ENCODE measurements at regions not wholly inside any gene's neighbourhood (a gene's known extent, or its start where the extent isn't known, plus 50 kb on each side); places are given as distances from the start of the nearest gene placed in this dataset.
"Not testable (repeated sequence)": the region's sequence is repeated elsewhere in the genome, so short reads cannot be mapped to it uniquely, and the experiment has no call there.

- no peak for DNase-seq
These were observed 97.2 kb upstream of the ZNF536 start for GRCh38 chr19:30274987-30275386.

DNA sequence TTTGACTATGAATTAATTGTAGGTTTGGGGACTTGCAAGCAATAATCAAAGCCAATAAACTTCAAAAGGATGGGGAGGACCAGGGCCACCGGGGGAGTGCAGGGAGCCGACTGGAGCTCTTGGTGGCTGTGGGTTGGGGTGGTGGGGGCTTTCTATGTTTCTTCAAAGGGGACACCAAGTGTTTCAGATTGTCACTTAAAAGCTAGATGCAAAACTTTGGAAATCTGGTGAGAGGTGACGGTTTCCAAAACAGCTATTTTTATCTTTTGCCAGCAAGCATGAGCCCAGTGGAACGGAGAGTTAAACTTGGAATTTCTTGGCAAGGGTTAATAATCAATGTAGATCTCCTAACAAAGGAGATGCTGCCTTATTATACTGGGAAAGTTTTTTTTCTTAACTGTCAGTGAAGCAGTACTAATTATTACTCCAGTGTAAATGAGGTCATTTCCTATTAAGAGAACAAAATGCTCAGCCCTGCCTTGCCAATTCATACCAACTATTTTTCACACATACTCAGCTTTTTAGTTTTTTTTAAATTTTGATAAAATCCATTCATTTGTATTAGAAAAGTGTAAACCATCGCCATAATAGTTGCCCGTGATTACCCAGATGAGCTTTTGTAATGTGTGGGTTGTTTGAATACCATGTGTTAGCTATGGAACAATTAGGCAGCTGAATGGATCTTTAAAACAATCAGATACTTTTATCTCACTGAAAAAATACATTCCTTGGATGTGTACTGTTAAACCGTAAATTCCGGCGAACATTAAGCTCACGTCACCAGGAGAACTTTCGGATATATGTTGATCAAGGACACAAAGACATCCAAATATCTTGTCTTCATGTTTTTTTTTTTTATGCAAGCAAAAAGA lies 95.9 kb upstream of the ZNF536 start:
- no peak for DNase-seq

DNA sequence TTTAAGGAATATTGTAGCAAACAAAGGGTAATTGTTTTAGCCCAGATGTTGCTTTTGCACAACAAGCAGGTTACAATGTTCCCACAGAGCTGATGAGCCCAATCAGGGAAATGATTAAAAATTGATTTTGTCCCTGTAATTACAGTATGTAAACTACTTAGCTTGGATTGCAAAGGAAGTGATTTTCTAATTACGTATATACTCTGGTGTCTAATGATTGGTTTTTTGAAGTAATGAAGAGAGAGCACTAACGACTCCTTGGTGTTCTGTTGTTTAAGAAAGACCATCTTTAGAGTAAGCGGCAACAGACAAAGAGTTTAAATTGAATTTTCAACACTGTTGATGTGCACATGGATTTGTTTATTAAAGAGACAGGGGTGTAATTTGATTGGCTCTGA lies 95.3 kb upstream of the ZNF536 start:
- no peak for DNase-seq

DNA sequence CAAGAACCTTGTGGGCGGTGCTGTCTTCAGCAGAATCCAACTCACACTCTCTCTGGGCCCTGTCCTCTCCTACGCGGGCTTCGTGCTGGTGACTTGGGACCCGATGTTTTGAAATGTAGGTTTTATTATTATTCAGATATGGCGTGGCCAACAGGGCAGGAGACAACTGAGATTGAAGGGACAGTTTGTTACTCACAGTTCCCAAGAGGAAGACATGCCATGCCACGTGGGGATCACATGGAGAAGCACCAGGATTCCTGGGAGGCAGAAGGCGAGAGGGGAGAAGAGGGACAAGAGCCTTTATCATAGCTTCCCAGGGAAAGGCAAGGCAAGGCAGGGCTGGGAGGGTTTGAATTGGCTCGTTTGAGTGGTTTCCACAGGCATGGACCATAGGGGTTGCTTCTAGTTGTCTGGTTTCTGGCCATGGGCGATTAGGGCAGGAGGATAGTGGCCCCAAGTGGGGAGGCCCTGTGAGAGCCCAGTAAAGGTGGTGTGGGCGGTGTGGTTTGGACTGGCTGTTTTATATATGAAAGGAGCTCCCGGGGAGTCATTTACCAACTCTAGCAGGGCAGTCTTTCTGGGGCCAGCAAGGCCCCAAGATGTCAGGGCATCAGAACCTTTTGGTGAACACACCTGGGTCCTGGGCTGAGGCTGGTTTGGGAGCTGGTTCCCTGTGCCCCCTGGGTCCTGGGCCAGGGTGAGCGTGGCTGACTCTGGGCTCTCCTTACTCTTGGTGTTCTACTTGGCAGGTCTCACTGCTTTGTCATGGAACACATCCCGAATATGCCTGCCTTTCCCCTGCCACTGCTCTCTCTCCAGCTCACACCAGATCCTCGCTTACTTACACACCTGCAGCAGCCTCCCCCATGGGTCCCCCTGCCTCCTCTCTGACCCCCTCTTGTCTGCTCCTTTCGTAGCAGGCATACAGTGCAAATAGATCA lies 94.0 kb upstream of the ZNF536 start:
- no peak for DNase-seq

DNA sequence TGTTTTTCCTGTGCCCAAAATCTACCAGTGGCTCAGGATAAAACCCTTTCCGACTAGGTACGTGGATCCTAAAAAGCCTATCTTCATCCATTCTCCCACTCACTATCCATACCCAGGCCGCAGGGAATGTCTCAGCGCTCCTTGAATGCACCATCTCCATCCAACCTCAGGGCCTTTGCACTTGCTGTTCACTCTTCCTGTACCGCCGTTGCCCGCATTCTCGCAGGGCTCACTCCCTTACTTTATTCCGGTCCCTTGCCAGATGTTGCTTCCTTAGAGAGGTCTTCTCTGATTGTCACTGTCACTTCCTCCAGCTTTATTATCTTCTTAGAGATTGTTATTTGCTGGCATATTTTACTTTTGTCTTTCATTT lies 93.3 kb upstream of the ZNF536 start:
- no peak for DNase-seq

- DNase-seq, result no peak
These were observed 92.2 kb upstream of the ZNF536 start for GRCh38 chr19:30280018-30280417.

DNA sequence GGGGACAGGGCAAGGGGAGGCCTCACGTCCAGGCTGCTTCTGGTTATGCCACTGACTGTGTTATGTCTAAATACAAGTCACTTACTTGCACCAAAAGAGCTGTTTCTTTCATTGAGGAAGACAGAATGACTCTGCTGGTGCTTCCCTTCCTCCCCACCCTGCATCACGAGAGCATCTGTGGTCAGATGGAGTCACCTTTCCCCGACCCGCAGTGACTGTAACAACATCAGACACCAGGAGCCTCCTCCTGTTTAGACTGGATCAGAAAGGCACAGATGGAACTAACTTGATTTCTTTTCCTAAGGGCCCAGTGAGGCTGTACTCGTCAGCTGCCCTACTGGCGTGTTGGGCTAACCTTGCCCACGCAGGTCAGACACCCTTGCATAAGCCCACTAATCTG lies 90.3 kb upstream of the ZNF536 start:
- no peak for DNase-seq

DNA sequence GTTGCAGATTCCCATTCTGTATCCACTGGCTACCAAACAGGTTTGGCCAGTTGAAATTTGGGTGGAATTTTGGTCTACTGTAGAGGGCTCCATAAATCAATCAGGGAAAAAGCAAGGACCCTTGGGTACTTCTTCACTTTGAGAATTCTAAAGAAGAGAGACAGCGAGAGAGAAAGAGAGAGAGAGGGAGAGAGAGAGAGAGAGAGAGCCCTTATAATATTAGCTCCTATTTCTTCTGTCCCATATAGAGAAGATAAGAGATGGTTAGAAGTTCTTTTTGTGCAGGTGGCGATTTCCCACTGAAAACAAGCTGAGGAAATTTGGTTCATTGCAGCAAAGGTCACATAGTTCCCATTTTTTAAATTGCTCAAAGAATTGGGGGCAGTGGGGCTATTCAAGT lies 88.6 kb upstream of the ZNF536 start:
- no peak for DNase-seq

- no peak for DNase-seq
These were observed 88.0 kb upstream of the ZNF536 start for GRCh38 chr19:30284209-30284608.

GRCh38 chr19:30284885-30285284 lies 87.3 kb upstream of the ZNF536 start:
- no peak for DNase-seq

GRCh38 chr19:30286378-30286777 lies 85.8 kb upstream of the ZNF536 start:
- DNase-seq, result no peak

DNA sequence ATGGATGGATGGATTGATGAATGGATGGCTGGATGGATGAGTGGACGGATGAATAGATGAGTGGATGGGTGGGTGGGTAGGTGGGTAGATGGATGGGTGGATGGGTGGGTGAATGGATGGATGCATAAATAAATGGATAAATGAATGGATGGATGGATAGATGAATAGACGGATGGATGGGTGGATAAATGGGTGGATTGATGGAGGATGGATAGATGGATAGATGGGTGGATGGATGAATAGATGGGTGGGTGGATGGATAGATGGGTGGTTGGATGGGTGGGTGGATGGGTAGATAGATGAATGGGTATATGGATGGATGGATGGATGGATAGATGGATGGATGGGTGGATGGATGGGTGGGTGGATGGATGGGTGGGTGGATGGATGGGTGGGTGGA lies 84.9 kb upstream of the ZNF536 start:
- no peak for DNase-seq

GRCh38 chr19:30287973-30288372 lies 84.2 kb upstream of the ZNF536 start:
- no peak for DNase-seq

- DNase-seq, result peak in 1 of 3 donors; percentile 7
These were observed 83.3 kb upstream of the ZNF536 start for GRCh38 chr19:30288911-30289310.

- no peak for DNase-seq
These were observed 82.8 kb upstream of the ZNF536 start for GRCh38 chr19:30289336-30289735.

DNA sequence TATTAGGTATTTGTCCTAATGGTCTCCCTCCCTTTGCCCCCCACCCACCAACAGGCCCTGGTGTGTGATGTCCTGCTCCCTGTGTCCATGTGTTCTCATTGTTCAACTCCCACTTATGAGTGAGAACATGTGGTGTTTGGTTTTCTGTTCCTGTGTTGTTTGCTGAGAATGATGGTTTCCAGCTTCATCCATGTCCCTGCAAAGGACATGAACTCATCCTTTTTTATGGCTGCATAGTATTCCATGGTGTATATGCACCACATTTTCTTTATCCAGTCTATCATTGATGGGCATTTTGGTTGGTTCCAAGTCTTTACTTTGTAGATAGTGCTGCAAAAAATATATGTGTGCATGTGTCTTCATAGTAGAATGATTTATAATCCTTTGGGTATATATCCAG lies 81.4 kb upstream of the ZNF536 start:
- DNase-seq, result not testable (repeated sequence)

GRCh38 chr19:30293051-30293785 lies 79.0 kb upstream of the ZNF536 start:
- no peak for DNase-seq

DNA sequence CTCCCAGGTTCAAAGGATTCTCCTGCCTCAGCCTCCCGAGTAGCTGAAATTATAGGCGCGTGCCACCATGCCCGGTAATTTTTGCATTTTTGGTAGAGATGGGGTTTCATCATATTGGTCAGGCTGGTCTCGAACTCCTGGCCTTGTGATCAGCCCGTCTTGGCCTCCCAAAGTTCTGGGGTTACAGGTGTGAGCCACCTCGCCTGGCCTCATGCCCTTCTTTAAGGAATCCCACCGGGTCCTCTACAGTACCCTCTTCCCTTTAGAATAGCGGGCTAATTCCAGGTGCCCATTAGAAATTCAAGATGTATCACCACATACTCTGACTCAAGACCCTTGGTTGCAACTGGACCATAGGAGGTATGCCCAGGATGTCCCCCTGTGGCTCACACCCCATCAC lies 74.2 kb upstream of the ZNF536 start:
- DNase-seq, result no peak

DNA sequence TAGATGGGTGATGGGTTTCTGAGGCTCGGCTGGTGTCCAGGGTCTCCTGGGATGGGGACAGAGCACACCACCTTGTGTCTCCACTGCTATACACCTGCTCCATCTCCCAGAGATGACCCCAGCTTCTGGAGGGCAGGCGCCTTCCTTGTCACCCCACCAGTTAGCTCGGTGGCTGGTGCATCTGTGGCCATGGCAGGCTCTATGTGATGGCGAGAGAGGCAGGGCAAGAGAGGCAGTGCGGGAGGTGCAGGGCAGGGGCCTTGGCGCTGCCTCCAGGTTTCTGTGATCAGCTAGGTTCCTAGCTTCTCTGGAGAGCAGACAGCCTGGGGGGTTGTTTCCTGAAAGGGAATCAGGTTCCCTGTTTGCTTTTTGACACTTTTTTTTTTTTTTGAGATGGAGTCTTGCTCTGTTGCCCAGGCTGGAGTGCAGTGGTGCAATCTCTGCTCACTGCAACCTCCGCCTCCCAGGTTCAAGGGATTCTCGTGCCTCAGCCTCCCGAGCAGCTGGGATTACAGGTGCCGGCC lies 69.0 kb upstream of the ZNF536 start:
- no peak for DNase-seq

DNA sequence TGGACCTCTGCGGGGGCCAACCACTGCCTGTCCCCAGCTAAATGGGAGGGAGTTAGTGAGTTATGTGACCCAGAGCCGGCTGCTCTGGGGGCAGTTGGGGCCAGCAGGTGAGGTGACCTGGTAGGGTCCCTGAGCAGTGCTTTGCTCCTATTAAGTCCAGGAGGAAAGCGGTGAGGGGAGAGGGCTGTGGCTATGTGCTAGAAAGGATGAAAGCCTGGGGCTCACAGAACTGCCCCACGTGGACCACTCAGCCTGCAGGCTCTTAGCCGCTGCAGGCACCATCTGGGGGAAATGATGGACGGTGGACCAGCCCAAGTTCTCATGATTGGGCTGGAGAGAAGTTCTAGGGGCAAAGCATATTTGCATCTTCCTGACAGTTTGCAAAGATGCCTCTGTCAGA lies 67.6 kb upstream of the ZNF536 start:
- DNase-seq, result no peak

GRCh38 chr19:30305346-30306060 lies 66.7 kb upstream of the ZNF536 start:
- no peak for DNase-seq
